SK-N-SH (cell line): ENCODE measurements at regions not wholly inside any gene's neighbourhood (a gene's known extent, or its start where the extent isn't known, plus 50 kb on each side); places are given as distances from the start of the nearest gene placed in this dataset.

Experiments
- CTCF ChIA-PET: fragments of 300-600, 350-600 bp; formaldehyde crosslinking; extraction: SDS; loops from one replicate; lab custom pipeline; 2021; lab: Yijun Ruan, JAX
- POLR2A ChIA-PET: fragments of 350-600 bp; sonication (Branson Sonifier 250); formaldehyde crosslinking; extraction: SDS; loops from one replicate; lab custom pipeline; 2020; ENCODE audit warnings: antibody characterized with exemption, inconsistent platforms; lab: Yijun Ruan, JAX
- DNase-seq: peaks from one replicate; pipeline ENCODE4 v3.0.0; 2012
- H2AFZ ChIP-seq: fragments of 200-600 bp; sonication (generic); 2 replicates; pipeline ENCODE4 v1.8.1; 2016; ENCODE audit warnings: antibody characterized with exemption, mild to moderate bottlenecking, low read depth
- H3F3A ChIP-seq: fragments of 200-600 bp; sonication (generic); replicated peaks from 2 replicates; pipeline ENCODE3; 2016; ENCODE audit warnings: antibody characterized with exemption, mild to moderate bottlenecking; ENCODE audit not compliant: insufficient read depth
- H3K27ac ChIP-seq, 2 experiments: fragments of 200-500 bp in 1 of 2; fragments of 200-600 bp in 1 of 2; sonication (Bioruptor generic) in 1 of 2; sonication (generic), shearing (Covaris generic) in 1 of 2; 2 replicates each; pipeline versions ENCODE4 v1.5.1 to v1.6.1; 2014 to 2016; ENCODE audit warnings: low read depth in 2 of 2, inconsistent platforms in 1 of 2, low read length in 1 of 2, mild to moderate bottlenecking in 1 of 2, mixed read lengths in 1 of 2
- H3K27me3 ChIP-seq: fragments of 200-600 bp; sonication (generic), shearing (Covaris generic); 2 replicates; pipeline ENCODE4 v1.6.1; 2016; ENCODE audit warnings: mixed run types; ENCODE audit not compliant: insufficient read depth
- H3K36me3 ChIP-seq, 2 experiments: fragments of 200-500 bp in 1 of 2; fragments of 200-600 bp in 1 of 2; sonication (Bioruptor generic) in 1 of 2; sonication (generic) in 1 of 2; replicated peaks in 1 of 2; 2 replicates each; pipeline versions ENCODE3 to v1.5.1; 2014 to 2016; ENCODE audit warnings: low read length in 1 of 2, mild to moderate bottlenecking in 1 of 2; ENCODE audit not compliant: insufficient read depth in 2 of 2, control insufficient read depth in 1 of 2
- H3K4me1 ChIP-seq, 2 experiments: fragments of 200-500 bp in 1 of 2; fragments of 200-600 bp in 1 of 2; sonication (Bioruptor generic) in 1 of 2; sonication (generic), shearing (Covaris generic) in 1 of 2; 2 replicates each; pipeline versions ENCODE4 v1.5.1 to v1.6.1; 2014 to 2016; ENCODE audit warnings: low read depth in 1 of 2, low read length in 1 of 2, mixed run types in 1 of 2; ENCODE audit not compliant: insufficient read depth in 2 of 2, control insufficient read depth in 1 of 2
- H3K4me2 ChIP-seq: fragments of 200-600 bp; sonication (generic), shearing (Covaris generic); 2 replicates; pipeline ENCODE4 v1.6.1; 2017; ENCODE audit warnings: mixed run types
- H3K4me3 ChIP-seq, 2 experiments: fragments of 200-500 bp in 1 of 2; fragments of 200-600 bp in 1 of 2; sonication (Bioruptor generic) in 1 of 2; sonication (generic), shearing (Covaris generic) in 1 of 2; 2 replicates each; pipeline versions ENCODE4 v1.5.1 to v1.8.1; 2014 to 2016; ENCODE audit warnings: low read depth in 2 of 2, inconsistent platforms in 1 of 2, low read length in 1 of 2, mild to moderate bottlenecking in 1 of 2, mixed read lengths in 1 of 2, moderate library complexity in 1 of 2
- H3K79me2 ChIP-seq: fragments of 200-600 bp; sonication (generic); 2 replicates; pipeline ENCODE4 v1.8.1; 2017; ENCODE audit warnings: mild to moderate bottlenecking; ENCODE audit not compliant: insufficient read depth
- H3K9ac ChIP-seq: fragments of 200-600 bp; sonication (generic); 2 replicates; pipeline ENCODE4 v1.6.1; 2017; ENCODE audit warnings: mixed run types
- H3K9me2 ChIP-seq: fragments of 200-600 bp; sonication (generic); 2 replicates; pipeline ENCODE4 v1.6.1; 2017; ENCODE audit warnings: mixed run types
- H3K9me3 ChIP-seq: fragments of 200-600 bp; sonication (generic); 2 replicates; pipeline ENCODE4 v1.6.1; 2017; ENCODE audit warnings: mixed run types, mild to moderate bottlenecking, moderate library complexity
- H4K20me1 ChIP-seq: fragments of 200-600 bp; sonication (generic); 2 replicates; pipeline ENCODE4 v1.6.1; 2017; ENCODE audit warnings: mild to moderate bottlenecking, mixed run types; ENCODE audit not compliant: insufficient read depth
- CHD2 ChIP-seq: fragments of 150-350 bp; IDR thresholded peaks from 2 replicates; pipeline ENCODE4 v1.6.1; 2018; ENCODE audit warnings: low read length; ENCODE audit not compliant: partially characterized antibody
- FOSL2 ChIP-seq: IDR thresholded peaks from 2 replicates; pipeline ENCODE4 v1.4.0; 2012; ENCODE audit warnings: low read depth, mild to moderate bottlenecking, moderate library complexity, borderline replicate concordance
- GABPA ChIP-seq: IDR thresholded peaks from 2 replicates; pipeline ENCODE4 v1.4.0; 2012; ENCODE audit warnings: low read depth, mild to moderate bottlenecking
- GATA2 ChIP-seq: sonication (generic); formaldehyde crosslinking; IDR thresholded peaks from 2 replicates; pipeline ENCODE4 v1.5.0; 2020; ENCODE audit warnings: mild to moderate bottlenecking, missing genetic modification reagents
- JUND ChIP-seq: IDR thresholded peaks from 2 replicates; pipeline ENCODE4 v1.4.0; 2012
- MEF2A ChIP-seq: IDR thresholded peaks from 2 replicates; pipeline ENCODE4 v1.4.0; 2012; ENCODE audit warnings: low read depth, borderline replicate concordance
- NRF1 ChIP-seq: IDR thresholded peaks from 2 replicates; pipeline ENCODE4 v1.6.1; 2012; ENCODE audit warnings: low read depth, mild to moderate bottlenecking, low read length
- POLR2AphosphoS5 ChIP-seq: IDR thresholded peaks from 2 replicates; pipeline ENCODE4 v1.6.1; 2012; ENCODE audit warnings: low read depth, low read length
- RCOR1 ChIP-seq: fragments of 150-350 bp; IDR thresholded peaks from 2 replicates; pipeline ENCODE4 v1.6.1; 2017; ENCODE audit warnings: antibody characterized with exemption, low read length
- RFX5 ChIP-seq: IDR thresholded peaks from 2 replicates; pipeline ENCODE4 v1.6.1; 2012; ENCODE audit warnings: mild to moderate bottlenecking, improper control_type of control experiment, low read length
- RXRA ChIP-seq: IDR thresholded peaks from 2 replicates; pipeline ENCODE4 v1.4.0; 2012; ENCODE audit warnings: low read depth, mild to moderate bottlenecking, borderline replicate concordance
- SIN3A ChIP-seq: IDR thresholded peaks from 2 replicates; pipeline ENCODE4 v1.6.1; 2012; ENCODE audit warnings: low read depth, mild to moderate bottlenecking, low read length, moderate library complexity, borderline replicate concordance
- TCF12 ChIP-seq: IDR thresholded peaks from 2 replicates; pipeline ENCODE4 v1.4.0; 2012
- TEAD4 ChIP-seq: IDR thresholded peaks from 2 replicates; pipeline ENCODE4 v1.4.0; 2012; ENCODE audit warnings: mild to moderate bottlenecking, borderline replicate concordance; ENCODE audit not compliant: insufficient read depth
- YY1 ChIP-seq: IDR thresholded peaks from 2 replicates; pipeline ENCODE4 v1.4.0; 2012; ENCODE audit warnings: low read depth, mild to moderate bottlenecking
- WGBS: methylation state at CpG from one replicate; pipeline ENCODE4 v1.1.6; 2017; ENCODE audit warnings: low lambda C conversion rate; 5-methylcytosine and 5-hydroxymethylcytosine counted together
- TF ChIP-seq, protein P1 (sequence below): IDR thresholded peaks from 2 replicates; pipeline ENCODE4 v1.4.0; 2012; ENCODE audit warnings: low read depth, borderline replicate concordance
- TF ChIP-seq, protein P2 (sequence below): fragments of 200-600 bp; sonication (generic); IDR thresholded peaks from 2 replicates; pipeline ENCODE4 v1.6.1; 2017; ENCODE audit warnings: antibody characterized with exemption, mild to moderate bottlenecking, moderate library complexity
- TF ChIP-seq, protein P3 (sequence below): IDR thresholded peaks from 2 replicates; pipeline ENCODE4 v1.4.0; 2012; ENCODE audit warnings: low read depth, borderline replicate concordance
- TF ChIP-seq, protein P4 (sequence below): IDR thresholded peaks from 2 replicates; pipeline ENCODE4 v1.6.1; 2012; ENCODE audit warnings: mild to moderate bottlenecking, low read depth, low read length, moderate library complexity
- TF ChIP-seq, protein P5 (sequence below): fragments of 150-350 bp; IDR thresholded peaks from 2 replicates; pipeline ENCODE4 v1.6.1; 2017; ENCODE audit warnings: antibody characterized with exemption, low read length, low read depth, borderline replicate concordance

DNA sequence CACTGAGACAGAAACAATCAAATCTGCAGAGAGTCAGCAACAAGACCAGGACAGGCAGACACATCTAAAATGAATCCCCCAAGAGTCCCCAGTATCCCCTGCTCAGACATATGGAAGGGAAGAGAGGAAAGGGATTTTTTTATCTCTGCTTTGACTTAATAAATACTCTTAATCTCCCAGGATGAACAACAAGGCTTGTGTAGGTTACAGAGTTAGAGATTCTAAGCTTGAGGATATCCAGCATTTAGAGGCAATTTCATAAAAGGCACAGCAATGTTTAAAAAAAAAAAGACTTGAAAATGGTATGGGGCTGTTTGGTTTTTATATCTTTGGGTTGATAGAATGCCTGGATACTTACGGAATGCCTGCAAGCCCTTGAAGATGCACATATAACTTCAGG lies 199.9 kb downstream of the ARL4C start:
- H3K4me3 ChIP-seq, result no peak overlapping the region
- H3K27me3 ChIP-seq, result no peaks in the 10 kb centered on the region
- no peaks in the 10 kb centered on the region for H3K9me2 ChIP-seq
- no peaks in the 10 kb centered on the region for H3K36me3 ChIP-seq
- H3K27ac ChIP-seq, result no peak overlapping the region
- H3K4me2 ChIP-seq, result no peak overlapping the region
- no peaks in the 10 kb centered on the region for H4K20me1 ChIP-seq
- no peak overlapping the region for H2AFZ ChIP-seq
- no peaks in the 10 kb centered on the region for H3K9me3 ChIP-seq
- no peak for TF ChIP-seq TCF12
- TF ChIP-seq NRF1, result no peak
- TF ChIP-seq, protein P1, sequence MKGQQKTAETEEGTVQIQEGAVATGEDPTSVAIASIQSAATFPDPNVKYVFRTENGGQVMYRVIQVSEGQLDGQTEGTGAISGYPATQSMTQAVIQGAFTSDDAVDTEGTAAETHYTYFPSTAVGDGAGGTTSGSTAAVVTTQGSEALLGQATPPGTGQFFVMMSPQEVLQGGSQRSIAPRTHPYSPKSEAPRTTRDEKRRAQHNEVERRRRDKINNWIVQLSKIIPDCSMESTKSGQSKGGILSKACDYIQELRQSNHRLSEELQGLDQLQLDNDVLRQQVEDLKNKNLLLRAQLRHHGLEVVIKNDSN, result no peak
- TF ChIP-seq RFX5, result no peak
- no peak for TF ChIP-seq POLR2AphosphoS5
- no peak for TF ChIP-seq YY1
- no peak for TF ChIP-seq MEF2A
- no peak for TF ChIP-seq JUND
- TF ChIP-seq, all 33 proteins: peak for 0
- 100% methylated on average over 1 of the region's 1 CpG for WGBS
- no peaks in the 10 kb centered on the region for H3K79me2 ChIP-seq
- ChIA-PET POLR2A (no interaction called here), CTCF (no interaction called here)
- H3F3A ChIP-seq, result no peaks in the 10 kb centered on the region
- no peak overlapping the region for H3K9ac ChIP-seq
- H3K4me1 ChIP-seq, result peaks cover 0 to 2% of the 10 kb centered on the region in 2 experiments; a peak in 1 of 4 replicates
- no peak for DNase-seq

DNA sequence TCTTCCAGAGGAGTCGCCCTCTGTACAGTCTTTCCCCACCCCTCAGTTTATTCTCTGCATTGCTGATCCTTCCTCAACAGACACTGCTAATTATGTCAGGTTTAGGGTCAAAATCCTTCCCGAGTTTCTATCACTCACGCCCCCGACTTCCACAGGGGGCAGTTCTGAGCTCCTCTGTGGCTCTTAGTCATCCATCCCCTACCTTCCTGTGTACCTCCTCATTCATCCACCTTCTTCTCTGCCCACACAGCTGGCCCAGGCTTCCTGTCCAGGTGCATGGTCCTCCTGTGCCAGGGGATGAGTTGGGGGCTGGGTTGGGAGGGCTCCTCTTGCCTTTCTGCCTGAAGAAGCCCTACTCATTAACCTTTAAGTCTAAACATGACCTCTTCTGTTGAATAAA lies 202.9 kb downstream of the ARL4C start:
- H3K9ac ChIP-seq, result no peak overlapping the region
- no peak overlapping the region for H3K27ac ChIP-seq
- no peak for DNase-seq
- H3K9me3 ChIP-seq, result no peaks in the 10 kb centered on the region
- no peaks in the 10 kb centered on the region for H3K27me3 ChIP-seq
- no peaks in the 10 kb centered on the region for H3K36me3 ChIP-seq
- H3K4me2 ChIP-seq, result no peak overlapping the region
- H3K4me1 ChIP-seq, result peaks cover 10 to 11% of the 10 kb centered on the region in 2 experiments; a peak in 2 of 4 replicates
- no peaks in the 10 kb centered on the region for H3F3A ChIP-seq
- H3K9me2 ChIP-seq, result no peaks in the 10 kb centered on the region
- ChIA-PET CTCF (interaction anchor here (0.6 to 1.9 kb wide), 3 partner anchors 14 to 201 kb away, joined by 3 to 4 read pairs (median 4); no protein-coding TSS in a partner anchor), POLR2A (interaction anchor here (1.2 kb wide), 1 partner anchor 44 kb away, joined by 3 read pairs; no protein-coding TSS in a partner anchor)
- H2AFZ ChIP-seq, result no peak overlapping the region
- H3K79me2 ChIP-seq, result no peaks in the 10 kb centered on the region
- WGBS, result 84% methylated on average over 4 of the region's 4 CpGs
- no peaks in the 10 kb centered on the region for H4K20me1 ChIP-seq
- no peak overlapping the region for H3K4me3 ChIP-seq
- TF ChIP-seq SIN3A (no peak), NRF1 (no peak), GATA2 (CRISPR knock-in tag) (no peak), GABPA (no peak), RCOR1 (no peak), RFX5 (no peak), TEAD4 (no peak), FOSL2 (no peak), TCF12 (no peak), CHD2 (no peak), RXRA (no peak)
- TF ChIP-seq, protein P2, sequence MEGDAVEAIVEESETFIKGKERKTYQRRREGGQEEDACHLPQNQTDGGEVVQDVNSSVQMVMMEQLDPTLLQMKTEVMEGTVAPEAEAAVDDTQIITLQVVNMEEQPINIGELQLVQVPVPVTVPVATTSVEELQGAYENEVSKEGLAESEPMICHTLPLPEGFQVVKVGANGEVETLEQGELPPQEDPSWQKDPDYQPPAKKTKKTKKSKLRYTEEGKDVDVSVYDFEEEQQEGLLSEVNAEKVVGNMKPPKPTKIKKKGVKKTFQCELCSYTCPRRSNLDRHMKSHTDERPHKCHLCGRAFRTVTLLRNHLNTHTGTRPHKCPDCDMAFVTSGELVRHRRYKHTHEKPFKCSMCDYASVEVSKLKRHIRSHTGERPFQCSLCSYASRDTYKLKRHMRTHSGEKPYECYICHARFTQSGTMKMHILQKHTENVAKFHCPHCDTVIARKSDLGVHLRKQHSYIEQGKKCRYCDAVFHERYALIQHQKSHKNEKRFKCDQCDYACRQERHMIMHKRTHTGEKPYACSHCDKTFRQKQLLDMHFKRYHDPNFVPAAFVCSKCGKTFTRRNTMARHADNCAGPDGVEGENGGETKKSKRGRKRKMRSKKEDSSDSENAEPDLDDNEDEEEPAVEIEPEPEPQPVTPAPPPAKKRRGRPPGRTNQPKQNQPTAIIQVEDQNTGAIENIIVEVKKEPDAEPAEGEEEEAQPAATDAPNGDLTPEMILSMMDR, result no peak
- TF ChIP-seq, protein P3, sequence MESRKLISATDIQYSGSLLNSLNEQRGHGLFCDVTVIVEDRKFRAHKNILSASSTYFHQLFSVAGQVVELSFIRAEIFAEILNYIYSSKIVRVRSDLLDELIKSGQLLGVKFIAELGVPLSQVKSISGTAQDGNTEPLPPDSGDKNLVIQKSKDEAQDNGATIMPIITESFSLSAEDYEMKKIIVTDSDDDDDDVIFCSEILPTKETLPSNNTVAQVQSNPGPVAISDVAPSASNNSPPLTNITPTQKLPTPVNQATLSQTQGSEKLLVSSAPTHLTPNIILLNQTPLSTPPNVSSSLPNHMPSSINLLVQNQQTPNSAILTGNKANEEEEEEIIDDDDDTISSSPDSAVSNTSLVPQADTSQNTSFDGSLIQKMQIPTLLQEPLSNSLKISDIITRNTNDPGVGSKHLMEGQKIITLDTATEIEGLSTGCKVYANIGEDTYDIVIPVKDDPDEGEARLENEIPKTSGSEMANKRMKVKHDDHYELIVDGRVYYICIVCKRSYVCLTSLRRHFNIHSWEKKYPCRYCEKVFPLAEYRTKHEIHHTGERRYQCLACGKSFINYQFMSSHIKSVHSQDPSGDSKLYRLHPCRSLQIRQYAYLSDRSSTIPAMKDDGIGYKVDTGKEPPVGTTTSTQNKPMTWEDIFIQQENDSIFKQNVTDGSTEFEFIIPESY, result no peak
- TF ChIP-seq, protein P4, sequence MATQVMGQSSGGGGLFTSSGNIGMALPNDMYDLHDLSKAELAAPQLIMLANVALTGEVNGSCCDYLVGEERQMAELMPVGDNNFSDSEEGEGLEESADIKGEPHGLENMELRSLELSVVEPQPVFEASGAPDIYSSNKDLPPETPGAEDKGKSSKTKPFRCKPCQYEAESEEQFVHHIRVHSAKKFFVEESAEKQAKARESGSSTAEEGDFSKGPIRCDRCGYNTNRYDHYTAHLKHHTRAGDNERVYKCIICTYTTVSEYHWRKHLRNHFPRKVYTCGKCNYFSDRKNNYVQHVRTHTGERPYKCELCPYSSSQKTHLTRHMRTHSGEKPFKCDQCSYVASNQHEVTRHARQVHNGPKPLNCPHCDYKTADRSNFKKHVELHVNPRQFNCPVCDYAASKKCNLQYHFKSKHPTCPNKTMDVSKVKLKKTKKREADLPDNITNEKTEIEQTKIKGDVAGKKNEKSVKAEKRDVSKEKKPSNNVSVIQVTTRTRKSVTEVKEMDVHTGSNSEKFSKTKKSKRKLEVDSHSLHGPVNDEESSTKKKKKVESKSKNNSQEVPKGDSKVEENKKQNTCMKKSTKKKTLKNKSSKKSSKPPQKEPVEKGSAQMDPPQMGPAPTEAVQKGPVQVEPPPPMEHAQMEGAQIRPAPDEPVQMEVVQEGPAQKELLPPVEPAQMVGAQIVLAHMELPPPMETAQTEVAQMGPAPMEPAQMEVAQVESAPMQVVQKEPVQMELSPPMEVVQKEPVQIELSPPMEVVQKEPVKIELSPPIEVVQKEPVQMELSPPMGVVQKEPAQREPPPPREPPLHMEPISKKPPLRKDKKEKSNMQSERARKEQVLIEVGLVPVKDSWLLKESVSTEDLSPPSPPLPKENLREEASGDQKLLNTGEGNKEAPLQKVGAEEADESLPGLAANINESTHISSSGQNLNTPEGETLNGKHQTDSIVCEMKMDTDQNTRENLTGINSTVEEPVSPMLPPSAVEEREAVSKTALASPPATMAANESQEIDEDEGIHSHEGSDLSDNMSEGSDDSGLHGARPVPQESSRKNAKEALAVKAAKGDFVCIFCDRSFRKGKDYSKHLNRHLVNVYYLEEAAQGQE, result no peak
- TF ChIP-seq, protein P5, sequence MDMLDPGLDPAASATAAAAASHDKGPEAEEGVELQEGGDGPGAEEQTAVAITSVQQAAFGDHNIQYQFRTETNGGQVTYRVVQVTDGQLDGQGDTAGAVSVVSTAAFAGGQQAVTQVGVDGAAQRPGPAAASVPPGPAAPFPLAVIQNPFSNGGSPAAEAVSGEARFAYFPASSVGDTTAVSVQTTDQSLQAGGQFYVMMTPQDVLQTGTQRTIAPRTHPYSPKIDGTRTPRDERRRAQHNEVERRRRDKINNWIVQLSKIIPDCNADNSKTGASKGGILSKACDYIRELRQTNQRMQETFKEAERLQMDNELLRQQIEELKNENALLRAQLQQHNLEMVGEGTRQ, result no peak
